ENCODE measurements at regions not wholly inside any gene's neighbourhood (a gene's known extent, or its start where the extent isn't known, plus 50 kb on each side); places are given as distances from the start of the nearest gene placed in this dataset.

DNA sequence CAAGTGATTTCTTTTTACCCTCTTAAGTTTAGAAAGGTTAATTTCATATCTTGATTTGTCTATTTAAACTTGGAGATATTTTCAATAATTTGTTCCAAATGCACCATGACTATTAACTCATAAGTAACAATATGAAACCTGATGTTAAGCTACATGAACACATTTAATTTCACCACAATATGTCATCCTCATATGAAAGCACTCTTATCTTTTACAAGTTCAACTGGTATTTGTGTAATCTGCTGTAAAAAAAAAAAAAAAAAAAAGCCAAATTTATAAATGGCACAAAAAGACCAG is 110.4 kb downstream of the HFE start:
- no peak for DNase-seq (ENCODE audit: low read depth in 2 of 2)

DNA sequence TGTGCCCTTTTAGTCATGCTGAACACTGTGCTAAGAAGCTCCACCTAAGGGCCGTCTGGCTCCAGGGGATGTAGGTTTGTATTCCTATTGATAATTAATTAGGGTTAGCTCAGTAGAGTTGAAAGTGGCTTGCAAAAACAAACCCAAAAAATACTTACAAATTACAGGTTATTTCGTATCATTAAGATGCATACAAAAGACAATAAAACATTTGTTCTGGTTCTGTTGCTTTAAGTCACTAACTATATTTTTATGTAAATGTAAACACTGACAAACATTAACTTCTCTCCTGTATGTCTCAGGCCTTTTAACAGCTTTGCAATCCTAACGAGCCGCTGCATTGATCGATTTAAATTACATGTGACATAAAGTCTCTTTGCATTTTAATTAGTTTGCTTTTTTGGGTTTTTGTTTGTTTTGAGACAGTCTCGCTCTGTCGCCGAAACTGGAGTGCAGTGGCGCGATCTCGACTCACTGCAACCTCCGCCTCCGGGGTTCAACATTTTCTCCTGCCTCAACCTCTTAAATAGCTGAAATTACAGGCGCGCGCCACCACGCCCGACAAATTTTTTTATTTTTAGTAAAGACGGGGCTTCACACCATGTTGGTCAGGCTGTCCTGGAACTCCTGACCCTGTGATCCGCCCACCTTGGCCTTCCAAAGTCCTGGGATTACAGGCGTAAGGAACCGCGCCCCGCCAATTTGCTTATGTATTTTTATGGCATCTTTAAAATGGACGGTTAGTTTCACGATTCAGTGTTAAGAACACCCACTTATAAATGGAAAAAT is 110.9 kb downstream of the HFE start:
- no peak for DNase-seq (ENCODE audit: low read depth in 2 of 2)

DNA sequence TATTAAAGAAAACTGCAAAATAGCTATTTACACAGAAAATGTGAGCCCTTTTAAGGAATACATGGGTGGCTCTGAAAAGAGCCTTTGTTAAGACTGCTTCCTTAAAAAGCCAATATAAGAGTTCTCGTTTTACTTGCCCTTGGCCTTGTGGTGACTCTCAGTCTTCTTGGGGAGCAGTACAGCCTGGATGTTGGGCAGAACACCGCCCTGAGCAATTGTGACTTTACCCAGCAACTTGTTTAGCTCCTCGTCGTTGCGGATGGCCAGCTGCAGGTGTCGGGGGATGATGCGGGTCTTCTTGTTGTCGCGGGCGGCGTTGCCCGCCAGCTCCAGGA is 111.5 kb downstream of the HFE start:
- DNase-seq (ENCODE audit: low read depth in 2 of 2) = no peak

DNA sequence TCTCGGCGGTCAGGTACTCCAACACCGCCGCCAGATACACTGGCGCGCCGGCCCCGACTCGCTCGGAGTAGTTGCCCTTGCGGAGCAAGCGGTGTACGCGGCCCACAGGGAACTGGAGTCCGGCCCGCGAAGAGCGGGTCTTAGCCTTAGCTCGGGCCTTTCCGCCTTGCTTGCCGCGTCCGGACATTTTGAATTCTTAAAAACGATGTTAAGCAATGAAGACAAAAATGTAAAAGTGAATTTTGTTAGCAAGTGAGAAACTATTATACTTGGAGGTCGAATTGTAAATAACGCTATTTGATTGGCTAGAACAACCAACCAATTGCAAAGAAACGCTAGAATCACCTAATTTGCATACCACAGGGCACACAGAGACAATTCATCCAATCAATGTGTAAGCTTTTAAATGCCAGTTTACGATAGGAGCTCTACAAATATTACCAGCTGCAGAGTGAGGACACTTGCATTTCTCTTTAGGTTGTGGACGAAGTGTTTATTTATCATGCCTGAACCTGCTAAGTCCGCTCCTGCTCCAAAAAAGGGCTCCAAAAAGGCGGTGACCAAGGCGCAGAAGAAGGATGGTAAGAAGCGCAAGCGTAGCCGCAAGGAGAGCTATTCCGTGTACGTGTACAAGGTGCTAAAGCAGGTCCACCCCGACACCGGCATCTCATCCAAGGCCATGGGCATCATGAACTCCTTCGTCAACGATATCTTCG is 112.0 kb downstream of the HFE start:
- DNase-seq (ENCODE audit: low read depth in 2 of 2) = peak in 1 of 2 donors; percentile 25

DNA sequence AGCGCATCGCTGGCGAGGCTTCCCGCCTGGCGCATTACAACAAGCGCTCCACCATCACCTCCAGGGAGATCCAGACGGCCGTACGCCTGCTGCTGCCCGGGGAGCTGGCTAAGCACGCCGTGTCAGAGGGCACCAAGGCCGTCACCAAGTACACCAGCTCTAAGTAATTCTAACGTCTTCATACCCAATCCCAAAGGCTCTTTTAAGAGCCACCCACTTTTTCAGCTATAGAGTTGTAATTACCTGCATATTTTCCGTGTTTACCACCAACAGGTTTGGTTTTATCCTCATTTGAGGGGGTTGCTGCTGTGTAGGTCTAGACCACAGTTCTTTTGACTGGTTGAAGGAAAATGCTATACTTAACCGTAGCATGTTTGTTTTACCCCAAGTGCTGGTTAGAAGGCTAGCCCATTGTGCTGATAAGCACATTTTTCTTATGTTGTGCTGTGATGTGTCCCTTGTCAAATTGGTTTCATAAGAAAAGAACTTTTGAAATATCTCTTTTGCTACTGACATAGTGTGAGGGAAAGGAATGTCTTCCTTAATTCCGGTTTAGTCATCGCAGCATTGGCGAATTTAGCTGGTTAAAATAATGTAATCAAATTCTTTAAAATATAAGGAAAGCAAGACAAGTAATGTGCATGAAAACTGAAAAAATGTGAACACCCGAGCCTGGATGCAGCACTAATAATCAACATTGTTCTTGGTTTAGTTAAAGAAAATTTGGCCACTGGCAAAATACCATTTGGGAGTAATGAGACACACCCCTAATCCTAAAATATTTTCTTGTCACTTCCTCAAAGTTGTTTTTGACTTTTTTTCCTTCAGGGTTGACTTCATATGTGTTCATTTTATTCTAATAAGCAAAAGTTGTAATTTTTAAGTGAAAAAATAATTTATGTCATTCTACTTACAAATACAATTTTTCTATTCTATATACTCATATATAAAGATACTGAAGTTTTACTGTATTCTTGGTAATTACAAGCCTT is 112.8 kb downstream of the HFE start:
- no peak for DNase-seq (ENCODE audit: low read depth in 2 of 2)

DNA sequence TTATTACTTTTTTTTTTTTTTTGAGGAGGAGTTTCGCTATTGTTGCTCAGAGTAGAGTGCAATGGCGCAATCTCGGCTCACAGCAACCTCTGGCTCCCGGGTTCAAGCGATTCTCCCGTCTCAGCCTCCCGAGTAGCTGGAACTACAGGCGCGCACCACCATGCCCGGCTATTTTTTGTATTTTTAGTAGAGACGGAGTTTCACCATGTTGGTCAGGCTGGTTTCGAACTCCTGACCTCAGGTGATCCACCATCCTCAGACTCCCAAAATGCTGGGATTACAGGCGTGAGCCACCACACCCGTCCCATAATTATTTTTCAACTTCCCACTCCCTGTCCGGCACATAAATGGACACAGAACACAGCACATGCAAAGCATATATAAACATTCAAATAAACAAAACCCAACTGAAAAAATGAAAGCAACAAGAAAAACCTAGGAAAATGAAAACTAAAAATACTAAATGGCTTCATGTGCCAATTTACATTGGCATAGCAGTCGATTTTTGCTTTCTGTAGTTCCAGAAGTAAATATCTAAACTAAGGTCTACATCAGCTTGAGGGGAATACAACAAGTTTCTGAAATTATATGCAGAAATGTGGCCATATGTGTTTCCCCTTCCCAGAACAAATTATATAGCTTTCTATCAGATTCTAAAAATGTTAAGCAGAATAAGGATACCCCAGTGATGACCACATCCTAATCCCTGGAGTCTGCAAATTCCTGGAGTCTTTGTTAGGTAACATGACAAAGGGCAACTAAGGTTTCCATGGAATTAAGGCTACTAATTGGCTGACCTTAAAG is 113.9 kb downstream of the HFE start:
- DNase-seq (ENCODE audit: low read depth in 2 of 2) = no peak

DNA sequence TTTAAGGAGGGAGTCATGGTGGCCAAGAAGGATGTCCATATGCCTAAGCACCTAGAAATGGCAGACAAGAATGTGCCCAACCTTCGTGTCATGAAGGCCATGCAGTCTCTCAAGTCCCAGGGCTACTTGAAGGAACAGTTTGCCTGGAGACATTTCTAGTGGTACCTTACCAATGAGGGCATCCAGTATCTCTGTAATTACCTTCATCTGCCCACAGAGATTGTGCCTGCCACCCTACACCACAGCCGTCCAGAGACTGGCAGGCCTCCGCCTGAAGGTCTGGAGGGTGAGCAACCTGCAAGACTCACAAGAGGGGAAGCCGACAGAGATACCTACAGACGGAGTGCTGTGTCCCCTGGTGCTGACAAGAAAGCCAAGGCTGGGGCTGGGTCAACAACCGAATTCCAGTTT is 115.0 kb downstream of the HFE start:
- no peak for DNase-seq (ENCODE audit: low read depth in 2 of 2)

DNA sequence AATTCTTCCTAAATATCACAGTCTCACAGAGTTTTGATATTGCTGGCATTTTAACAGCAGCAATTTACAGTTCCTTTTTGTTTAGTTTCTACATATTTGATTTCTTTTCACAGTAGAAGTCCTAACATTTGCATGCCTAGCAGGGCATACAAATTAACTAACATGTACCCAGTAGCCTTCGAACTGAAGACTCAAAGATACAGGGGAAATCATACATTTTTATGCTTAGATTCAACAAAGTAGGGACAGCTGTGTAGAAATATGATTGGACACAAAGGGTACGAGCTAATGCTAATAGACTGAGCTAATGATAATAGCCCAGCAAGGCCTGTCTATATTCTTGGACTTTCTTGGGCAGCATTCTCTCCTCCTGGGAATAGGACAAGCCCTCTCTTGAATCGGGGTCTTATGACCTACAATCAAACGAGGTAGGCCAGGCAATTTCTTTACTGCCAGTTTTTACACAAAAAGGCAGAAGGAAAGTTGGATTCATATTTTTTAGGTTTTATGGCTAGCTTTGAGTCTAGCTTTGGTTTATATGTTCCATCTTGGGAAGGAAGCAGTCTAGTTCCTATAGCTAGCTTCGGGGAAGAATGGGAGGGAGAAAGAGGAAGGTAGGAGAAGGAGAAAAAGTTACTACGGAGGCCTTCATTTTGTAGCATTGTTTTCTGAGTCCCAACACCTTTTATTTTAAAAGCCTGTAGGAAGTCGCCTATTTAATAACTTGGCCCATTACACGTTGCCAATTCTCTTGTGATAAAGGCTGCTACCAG is 115.8 kb downstream of the HFE start:
- DNase-seq (ENCODE audit: low read depth in 2 of 2) = no peak

DNA sequence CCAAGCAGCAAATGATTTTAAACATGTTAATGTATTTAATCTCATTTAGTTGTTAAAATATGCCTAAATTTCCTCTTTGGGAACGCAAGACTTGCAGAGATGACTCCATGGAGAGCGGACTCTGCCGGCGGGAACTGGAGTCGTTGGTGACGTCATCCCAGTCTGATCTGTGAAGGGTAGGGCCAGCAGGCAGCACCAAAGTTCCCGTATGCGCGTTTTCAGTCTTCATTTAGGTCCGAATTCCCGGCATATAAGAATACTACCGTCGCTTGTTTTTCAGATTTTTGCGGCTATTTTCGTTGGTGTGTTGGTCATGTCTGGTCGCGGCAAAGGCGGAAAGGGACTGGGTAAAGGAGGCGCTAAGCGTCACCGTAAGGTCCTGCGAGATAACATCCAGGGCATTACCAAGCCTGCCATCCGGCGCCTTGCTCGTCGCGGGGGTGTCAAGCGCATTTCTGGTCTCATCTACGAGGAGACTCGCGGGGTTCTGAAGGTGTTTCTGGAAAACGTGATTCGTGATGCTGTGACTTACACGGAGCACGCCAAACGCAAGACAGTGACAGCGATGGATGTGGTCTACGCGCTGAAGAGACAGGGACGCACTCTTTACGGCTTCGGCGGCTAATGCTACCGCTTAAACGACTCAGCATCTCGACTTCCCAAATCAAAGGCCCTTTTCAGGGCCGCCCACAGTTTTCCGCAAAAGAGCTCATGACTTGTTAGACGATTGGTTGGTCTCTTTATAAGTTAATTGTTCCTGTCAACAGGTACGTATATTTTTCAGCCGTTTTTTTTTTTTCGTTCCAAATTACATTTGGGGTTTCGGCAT is 117.3 kb downstream of the HFE start:
- DNase-seq (ENCODE audit: low read depth in 2 of 2) = peak in 1 of 2 donors; percentile 61

DNA sequence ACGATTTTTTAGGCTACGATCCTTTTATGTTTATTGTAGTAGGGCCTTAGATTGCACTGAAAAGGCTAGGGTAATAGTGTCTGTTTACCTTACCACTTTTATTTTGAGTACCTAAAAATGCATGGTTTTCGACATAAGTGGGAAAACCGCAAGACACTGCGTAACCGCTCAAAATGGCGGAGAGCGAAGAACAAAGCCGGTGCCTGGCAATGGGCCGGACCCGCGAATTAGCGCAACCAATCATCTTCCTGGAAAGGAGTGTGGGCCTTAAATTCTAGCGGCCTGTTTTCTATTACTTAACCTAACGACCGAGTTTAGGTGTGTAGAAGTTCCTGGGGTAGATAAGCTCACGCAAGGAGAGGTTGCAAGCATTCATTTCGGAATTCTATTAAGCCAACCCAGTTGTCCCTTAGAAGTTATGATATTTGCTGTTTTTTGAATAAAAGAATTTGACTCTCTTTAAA is 118.0 kb downstream of the HFE start:
- no peak for DNase-seq (ENCODE audit: low read depth in 2 of 2)

DNA sequence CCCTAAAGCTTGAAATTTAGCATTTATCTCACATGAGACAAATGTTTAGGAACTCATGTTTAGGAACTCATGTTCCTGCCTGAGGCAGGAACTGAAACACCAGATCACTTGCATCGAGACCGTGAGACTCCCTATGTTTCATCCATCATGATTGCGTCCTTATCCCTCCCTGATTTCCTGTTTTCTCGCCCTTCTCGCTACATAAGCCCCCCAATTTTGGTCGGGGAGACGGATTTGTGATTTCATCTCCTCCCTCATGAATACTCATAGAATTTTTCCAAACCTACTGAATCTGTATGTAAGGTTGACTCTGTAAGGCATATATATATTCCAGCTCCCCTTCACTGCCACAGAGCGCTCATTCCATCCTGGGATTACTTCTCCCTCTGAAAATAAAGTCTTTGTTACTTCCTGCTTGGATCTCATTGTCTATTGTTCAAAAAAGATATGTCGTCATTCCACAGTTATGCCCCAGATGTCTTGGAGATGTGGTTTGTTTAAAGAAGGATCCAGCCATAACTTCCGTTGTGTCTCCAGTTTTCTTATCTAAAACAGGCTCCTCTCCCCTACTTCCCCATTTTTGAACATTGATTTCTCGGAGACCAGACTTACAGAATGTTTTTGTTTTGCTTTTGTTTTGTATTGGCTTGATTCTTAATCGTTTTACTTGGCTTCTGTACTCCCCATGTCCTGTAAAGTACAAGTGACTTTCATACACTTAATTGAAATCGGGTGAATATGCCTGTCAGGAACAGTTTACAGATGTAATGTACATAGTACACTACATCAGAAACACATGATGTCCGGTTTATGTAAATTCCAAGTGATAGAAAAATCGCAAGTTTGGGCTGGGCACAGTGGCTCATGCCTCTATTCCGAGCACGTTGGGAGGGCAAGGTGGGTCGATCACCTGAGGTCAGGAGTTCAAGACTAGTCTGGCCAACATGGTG is 118.7 kb downstream of the HFE start:
- DNase-seq (ENCODE audit: low read depth in 2 of 2) = no peak

DNA sequence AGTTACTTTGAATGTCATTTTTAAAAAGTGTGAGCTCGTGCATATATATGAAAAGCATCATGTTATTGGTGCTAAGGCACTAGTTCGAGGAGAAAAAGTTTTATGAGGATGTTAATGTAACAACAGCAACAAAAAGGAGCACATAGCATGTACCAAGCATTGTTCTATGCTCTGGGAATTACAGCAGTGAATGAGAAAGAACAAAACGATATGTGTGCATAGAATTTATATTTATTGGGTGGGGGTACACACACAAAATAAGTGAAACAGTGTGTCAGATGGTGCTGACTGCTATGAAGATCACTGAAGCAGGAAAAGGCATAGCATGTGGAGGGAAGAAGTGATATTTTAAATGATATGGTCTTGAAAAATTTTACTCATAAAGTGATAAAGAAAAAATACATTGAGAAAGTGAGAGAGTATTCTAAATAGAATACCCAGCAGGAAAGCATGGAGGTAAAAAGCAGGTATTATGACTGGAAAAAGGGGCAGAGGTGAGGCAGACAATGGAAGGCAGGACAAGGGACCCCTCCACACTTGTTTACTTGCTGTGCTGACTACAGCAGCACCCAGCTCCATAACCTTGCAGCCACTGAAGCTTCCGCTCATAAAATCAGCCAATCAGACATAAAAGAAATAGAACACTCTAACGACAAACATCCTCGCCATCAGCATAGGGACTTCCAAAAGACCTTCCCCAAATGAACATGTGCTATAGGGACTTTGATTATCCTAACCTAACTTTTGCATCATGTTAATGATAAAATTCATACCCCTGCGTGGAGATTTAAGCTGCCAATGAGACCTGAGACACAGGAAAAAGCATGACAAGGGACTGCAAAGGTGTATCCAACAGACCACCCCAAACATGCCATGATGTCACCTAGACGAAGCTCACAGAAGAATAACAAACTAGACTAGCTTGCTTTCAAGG is 119.9 kb downstream of the HFE start:
- no peak for DNase-seq (ENCODE audit: low read depth in 2 of 2)

DNA sequence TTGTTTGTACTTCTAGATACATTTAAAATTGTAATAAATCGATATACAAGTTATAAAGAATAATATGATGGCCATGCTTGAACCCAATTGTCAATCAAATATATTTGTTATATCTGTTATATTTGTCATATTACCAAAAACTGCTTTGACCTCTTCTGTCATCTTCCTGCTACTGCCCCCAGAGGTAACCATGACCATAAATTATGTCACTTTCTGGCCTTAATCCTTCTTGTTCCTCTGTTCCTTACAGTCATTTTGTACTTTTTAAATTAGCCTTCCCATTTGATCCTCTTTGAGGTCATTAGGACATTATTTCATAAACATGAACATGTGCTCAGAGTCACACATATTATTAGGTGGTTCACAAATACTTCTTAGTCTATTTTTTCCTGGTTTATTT is 124.7 kb downstream of the HFE start:
- no peak for DNase-seq (ENCODE audit: low read depth in 2 of 2)

DNA sequence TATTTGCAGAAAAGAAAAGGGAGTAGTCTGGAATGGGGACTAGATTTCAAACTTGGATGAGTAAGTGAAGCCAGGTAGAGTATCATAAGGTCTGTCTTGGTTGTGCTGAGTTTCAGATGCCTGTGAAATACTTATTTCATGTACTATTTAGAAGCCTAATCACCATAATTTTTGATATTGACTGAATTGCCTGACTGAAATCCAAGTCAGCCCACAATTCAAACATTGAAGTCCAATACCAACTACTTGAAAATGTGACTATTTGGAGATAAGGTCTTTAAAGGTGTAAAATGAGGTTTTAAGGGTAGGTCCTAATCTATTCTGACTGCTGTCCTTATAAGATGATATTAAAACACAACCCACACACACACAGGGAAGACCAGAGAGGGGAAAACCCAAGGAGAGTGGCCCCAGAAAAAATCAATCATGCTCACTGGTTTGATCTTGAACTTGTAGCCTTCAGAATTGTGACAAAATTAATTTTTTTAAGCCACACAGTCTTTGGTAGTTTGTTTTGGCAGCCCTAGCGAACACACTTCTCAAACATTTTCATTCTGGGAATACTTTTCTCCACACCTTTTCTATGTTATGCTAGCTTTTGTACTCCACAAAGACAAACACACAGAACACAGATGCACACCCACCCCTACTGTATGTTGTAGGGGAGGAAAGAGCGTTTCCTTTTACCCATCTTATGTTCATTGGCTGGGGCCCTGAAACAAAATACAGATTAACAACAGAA is 126.3 kb downstream of the HFE start:
- DNase-seq (ENCODE audit: low read depth in 2 of 2) = no peak

DNA sequence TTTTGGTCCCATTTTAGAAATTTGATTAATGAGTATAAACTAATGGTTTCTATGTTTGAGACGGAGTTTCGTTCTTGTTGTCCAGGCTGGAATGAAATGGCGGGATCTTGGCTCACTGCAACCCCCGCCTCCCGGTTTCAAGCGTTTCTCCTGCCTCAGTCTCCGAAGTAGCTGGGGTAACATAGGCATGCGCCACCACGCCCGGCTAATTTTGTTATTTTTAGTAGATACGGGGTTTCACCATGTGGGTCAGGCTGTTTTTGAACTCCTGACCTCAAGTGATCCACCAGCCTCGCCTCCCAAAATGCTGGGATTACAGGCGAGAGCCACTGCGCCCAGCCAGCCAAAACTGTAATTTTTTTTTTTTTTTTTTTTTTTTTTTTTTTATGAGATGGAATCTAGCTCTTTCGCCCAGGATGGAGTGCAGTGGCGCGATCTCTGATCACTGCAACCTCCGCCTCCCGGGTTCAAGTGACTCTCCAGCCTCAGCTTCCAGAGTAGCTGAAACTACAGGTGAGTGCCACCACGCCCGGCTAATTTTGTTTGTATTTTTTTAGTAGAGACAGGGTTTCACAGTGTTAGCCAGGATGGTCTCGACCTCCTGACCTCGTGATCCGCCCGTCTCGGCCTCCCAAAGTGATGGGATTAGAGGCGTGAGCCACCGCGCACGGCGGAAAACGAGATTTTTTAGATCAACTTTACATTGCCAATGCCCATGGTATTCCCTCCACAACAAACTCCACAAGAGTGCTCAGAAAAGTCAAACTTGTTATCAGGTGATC is 127.8 kb downstream of the HFE start:
- no peak for DNase-seq (ENCODE audit: low read depth in 2 of 2)
